Activated T-cell treated with anti-CD3 and anti-CD28 coated beads for 4 hours (primary cell): ENCODE measurements at regions not wholly inside any gene's neighbourhood (a gene's known extent, or its start where the extent isn't known, plus 50 kb on each side); places are given as distances from the start of the nearest gene placed in this dataset.

Experiments used
- DNase-seq: peaks from one replicate; pipeline ENCODE4 v3.0.0-alpha.2; 2020

DNA sequence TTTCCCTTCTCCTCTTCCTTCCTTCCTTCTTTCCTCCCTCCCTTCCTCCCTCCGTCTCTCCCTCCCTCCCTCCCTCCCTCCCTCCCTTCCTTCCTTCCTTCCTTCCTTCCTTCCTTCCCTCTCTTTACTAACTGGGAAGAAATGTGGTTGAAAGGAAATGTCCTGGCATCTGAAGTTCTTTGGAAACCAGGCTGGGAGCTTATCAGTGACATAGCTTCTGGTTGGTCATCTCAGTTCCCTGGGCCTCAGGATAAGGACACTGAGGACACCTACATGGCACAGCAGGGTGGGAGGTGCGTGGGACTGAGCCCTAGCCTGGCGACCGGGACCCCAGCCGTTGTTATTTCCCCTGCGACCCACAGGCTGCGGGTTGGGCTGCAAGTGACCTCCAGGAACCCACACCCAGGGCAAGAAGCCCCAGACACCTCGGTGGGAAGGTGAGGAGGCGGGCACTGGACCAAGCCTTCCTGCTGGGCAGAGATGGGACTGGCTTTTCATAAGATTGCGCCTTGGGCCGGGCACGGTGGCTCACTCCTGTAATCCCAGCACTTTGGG is 1486.5 kb downstream of the TBC1D22A start:
- no peak for DNase-seq

DNA sequence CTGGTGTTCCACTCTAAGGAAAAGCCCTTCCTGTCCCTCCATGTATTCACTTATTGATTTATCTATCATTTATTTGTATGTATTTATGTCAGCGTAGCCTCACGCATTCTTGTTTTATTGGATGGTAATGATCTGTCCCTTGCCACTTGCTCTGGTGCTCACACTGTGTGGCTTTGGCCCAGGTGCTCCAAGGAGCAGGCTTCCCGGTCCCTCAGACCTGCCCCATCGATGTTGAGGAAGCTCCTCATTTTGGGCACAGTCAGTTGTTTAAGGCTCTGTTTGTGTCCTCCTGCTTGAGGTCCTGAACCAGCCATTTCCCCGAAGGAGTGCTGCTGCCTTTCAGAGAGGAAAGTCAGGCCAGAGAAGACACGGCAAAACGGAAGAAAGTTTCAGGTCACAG is 1485.4 kb downstream of the TBC1D22A start:
- DNase-seq: no peak

DNA sequence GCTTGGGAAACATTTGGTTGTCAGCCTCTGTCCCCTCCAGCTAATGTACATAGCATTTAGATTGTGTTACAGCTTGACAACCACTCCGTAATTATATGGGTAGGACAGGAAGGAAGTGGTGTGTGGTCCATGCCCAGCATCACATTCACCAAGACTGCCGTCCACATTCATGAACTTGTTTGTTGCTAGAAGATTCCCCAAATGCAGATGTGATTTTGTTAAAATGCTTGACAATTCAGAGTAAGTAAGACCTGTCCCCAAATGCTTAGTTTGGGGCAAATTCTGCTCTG is 1482.7 kb downstream of the TBC1D22A start:
- no peak for DNase-seq

DNA sequence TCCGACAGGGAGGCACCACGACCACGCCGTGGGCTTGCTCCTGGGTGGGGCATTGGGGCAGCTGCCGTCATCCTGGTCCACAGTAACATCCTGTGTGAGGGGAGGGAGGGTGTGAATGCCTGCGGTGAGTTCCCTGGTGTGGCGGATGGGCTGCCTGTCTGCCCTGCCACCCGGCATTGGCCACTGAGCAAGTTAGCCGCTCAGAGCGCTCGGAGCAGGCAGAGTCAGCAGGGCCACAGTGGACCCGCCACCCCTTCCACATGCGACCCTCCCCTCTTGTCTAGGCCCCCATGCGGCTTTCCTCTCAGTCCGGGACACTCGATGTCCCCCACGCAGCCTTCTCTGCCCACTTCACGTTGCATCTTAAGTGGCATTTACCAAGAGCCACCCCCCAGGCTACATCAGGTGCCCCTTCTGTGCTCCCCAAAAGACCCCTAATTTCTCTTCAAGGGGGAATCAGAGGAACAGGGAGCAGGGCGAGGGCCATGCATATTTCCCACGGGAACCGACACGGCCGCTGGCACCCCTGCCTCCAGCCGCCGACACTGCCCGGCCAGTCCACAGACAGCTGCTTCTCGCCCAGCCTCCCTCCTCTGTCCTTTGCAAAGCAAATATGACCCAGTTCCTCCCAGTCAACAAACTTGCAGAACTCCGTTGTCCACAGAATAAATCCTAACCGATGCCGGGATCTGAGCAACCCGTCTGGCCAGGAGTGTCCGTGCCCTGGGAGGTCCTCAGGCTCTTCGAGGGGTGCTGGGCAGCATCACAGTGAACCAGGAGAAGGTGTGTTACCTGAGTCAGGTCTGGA is 1482.1 kb downstream of the TBC1D22A start:
- no peak for DNase-seq

DNA sequence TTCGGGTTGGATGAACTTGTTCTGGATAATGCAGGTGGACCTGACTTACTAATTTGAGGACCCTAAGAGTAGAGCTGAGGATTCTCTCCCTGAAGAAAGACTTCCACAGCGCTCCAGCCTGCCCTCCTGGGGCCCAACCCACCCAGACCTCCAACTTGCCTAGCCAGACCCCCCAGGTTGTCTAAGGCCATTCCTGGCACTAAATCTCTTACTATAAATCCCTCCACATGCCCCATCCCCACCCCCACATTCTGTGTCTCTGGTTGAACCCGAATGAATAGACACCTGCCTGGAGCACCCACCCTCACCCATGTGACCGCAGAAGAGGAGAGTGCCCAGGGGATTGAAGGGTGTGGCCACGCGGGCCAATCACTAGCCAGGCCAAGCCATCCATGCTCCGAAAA is 1480.0 kb downstream of the TBC1D22A start:
- DNase-seq: no peak

DNA sequence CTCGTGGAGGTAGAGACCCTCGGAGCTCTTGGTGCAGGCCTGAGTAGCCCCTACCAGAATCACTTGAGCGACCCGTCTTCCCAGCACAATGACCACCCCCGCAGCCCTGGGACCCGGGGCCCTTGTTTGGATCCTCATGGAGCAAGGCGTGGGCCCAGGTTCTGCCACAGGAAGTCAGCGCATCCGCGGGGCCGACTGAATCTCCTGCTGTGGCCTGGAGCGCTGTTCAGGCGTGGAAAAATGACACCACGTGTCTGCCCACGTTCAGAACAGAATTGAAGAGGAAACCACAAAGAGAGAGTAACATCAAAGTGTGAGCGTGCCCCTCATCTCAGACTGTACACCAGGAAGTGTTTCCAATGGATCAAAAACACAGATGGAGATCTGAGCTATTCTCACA is 1479.2 kb downstream of the TBC1D22A start:
- DNase-seq: no peak

DNA sequence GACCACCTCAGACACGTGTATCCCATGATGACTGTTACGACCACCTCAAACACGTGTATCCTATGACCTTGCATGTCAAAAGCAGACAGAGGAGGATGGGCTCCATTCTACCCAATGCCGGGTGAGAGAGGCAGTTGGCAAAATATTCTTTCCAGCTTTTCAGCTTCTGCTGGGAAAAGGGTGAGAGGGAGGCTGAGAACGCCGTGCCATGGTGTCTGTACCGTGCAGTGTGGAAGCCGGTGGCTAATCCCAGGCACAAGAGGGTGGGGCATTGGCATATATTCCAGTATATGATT is 1478.4 kb downstream of the TBC1D22A start:
- no peak for DNase-seq

DNA sequence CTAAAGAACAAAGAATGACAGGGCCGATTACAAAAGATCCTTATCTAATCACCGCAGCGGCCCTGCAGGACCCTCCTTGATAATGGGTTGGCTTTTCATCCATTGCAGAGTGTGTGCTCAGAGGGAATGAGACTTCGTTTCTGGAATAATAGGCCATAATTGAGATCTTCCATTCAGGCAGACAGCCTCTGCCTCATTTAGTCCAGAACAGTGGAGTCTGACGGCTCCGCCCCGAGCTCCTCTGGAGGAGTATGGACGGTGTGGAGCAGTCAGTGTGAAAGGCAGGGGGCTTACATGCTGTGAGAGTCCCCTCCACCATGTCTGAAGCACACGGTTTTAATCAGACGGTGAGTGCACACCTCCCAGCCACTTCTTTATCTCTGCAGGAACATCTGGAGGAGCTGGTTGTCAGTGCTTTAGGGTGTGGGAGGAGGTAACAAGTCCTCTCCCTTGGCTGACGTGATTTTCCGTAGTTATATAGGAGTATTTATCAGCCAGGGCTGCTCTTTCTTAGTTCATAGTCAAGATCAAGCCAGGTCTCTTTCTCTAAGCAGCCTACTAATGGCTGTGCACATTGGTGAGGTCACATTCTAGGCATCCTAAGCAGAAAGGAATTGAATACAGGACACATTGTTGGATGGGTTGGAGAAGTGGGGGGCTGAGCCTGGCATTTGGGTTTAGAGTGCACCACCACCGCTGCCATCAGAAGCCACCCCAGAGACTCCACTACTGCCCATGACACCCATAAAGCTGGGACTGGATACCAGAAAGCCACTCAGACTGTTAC is 1477.9 kb downstream of the TBC1D22A start:
- no peak for DNase-seq

DNA sequence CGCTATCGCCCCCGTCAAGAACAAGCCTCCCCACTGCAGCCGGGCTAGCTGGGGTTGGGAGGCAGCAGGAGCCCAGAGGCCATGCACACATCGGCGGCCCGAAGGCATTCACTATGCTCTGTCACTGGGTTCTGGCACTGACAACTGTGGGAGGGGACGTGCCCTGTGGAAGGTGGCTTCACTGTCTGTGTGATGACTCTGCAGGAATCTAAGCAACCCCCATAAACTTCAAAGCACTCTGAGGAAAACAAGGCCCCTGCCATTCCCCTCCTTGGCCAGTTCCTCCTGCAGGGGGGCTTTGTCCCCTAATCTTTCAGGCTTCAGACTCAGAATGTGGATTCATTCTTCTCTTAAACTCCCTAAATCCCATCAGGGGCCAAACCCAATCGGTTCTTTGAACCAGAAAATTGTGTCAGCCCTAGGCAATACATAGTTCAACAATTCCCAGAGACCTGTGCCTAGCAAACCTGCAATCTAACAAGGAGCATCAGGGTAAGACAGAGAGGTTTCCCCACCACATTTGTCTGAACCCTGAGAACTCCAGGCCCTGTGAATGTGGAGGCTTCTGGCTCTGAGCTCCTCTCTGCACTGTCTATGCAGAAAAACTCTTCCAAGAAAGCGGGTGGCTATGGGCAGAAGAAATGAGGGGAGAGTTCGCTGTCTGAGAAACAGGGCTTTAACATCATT is 1477.2 kb downstream of the TBC1D22A start:
- DNase-seq: no peak

DNA sequence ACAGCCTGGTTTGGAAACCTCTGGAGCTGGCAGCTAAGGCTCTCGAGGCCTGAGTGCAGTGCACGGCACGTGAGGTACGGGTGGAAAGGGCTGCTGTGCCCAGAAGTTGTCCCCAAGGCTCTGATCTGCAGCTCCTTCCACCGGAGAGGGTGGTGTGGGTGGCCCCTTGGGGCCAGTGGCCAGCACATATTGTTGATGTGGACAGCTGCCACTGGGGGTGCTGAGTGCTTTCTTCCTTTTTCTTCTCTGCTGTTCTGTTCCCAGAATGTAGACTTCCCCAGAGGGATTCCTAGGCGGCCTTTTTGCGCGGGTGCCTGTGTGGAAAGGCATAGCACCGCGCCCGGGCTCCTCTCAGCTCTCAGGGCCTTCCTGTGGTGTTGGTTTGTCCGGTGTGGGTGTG is 1476.5 kb downstream of the TBC1D22A start:
- DNase-seq: no peak

DNA sequence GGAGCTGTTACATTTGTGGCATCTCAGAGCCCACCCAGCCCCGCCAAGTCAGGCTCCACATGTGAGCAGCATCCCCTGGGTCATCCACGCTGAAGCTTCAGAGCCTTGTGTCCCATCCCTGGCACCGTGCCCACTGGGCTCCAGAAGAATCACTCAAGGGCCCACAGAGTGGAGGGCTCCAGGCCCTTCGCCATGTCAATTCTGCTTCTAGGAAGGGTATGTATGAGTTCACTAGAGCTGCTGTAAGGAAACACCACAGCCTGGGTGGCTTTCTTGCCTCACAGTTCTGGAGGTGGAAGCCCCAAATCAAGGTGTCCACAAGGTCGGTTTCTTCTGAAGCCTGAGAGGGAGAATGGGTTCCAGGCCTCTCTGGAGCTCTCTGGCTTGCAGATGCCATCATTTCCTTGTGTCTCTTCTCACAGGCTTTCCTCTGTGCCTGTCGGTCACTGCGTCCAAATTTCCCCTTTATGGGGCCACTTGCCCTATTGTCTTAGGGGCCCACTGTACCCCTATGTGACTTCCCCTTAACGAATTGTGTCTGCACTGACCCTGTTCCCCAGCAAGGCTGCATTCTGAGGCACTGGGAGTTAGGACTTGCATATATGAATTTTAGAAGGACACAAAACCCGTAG is 1476.0 kb downstream of the TBC1D22A start:
- no peak for DNase-seq

DNA sequence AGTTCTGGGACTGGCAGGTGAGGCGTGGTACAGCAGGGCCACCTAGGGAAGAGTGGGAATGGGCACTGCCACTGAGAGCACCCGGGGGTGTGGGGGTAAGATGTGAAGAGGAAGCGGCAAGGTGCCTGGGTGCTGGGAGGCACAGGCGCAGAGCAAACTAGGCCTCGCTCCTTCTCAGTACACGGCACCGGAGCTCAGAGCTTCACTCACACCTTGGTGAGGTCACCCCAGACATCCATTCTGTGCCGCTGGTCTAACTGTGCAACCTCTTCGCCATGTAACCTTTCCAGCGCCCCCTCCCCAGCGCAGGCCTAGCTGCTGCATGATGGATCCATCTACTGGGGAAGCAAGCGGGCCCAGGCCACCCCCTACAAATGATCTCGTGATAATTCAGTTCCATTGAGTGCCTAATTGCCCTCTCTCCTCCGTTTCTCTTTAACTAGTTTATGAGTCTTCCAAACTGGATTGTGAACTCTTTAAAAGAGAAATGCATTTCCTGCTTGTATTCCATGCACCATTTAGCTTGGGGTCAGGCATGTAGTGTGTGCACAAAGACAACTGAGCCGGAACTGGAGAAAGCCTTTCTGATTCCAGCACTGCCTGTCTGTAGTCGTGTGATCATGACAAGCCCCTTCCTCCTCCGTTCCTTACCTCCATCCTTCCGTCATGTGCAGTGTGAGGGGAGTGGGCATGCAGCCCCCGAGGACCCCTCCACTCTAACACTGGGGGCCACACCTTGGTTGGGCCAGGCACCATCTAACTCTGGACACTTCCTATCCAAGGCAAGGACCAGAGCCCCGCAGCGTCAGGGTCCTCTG is 1475.2 kb downstream of the TBC1D22A start:
- no peak for DNase-seq

DNA sequence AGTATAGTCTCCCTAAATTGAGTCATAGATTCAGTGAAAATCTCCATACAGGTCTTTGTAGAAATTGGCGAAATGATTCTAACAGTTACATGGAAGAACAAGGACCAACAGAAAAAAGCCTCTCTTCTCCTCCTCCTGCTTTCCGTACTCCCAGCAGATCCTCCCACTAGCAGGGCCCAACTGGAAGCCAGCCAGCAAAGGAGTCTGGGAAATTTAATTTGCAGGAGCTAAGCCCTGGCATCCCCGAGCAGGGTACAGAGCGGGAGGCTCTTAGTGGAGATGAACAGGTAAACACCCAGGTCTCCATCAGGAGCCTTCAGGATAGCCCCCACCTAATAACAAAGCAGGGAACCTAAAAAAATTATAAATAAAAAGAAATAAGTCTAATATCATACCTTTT is 1473.8 kb downstream of the TBC1D22A start:
- no peak for DNase-seq

DNA sequence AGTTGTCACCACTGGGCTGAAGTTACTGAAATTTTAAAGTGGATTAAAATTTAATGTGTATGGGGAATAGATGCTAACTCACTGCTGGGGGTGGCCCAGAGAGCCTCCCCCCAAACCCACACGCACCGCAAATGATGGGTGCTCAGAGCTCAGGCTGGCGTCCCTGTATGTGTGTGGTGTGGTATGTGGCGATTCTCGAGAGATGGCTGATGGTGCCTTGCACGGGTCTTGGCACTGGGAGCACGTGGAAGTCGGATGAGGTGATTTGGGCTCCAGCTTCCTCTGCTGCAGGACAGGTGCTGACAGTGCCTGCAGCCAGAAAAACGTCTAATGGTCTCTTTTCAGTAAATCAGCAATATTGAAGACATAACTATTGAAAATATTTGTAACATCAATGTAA is 1473.3 kb downstream of the TBC1D22A start:
- DNase-seq: no peak

DNA sequence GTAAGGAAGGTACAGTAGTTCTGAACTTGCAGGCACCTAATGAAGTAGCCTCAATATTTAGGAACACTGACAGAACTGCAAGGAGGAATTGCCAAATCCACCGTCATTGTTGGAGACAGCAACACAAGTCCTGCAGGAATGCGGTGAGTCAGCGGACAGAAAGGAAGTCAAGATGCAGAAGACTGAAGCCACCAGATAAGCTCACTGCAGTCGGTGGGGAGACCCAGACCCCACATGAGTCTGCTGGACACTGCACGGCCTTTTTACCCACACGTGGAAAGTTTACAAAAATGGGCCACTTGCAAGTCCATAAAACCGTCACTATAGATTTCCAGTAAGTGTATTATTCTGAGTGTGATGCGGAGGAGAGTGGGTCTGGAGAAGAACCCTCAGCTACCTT is 1471.6 kb downstream of the TBC1D22A start:
- no peak for DNase-seq

DNA sequence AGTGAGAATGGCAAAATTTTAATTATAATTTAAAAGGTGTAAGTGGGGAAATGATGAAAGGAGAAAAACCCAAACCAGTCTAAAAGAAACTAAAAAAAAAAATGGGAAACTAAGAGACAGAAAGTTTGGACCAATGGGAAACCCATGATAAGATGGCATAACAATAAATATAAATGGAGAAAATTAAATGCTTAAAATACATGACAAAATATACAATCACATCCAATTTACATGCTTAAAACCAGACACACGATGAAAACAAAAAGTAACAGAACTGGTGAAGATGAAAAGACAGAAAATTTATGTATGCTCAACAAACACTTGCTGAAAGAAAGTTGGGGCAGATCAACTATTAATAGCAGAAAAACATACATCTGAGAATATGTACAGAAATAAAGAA is 1471.1 kb downstream of the TBC1D22A start:
- no peak for DNase-seq

DNA sequence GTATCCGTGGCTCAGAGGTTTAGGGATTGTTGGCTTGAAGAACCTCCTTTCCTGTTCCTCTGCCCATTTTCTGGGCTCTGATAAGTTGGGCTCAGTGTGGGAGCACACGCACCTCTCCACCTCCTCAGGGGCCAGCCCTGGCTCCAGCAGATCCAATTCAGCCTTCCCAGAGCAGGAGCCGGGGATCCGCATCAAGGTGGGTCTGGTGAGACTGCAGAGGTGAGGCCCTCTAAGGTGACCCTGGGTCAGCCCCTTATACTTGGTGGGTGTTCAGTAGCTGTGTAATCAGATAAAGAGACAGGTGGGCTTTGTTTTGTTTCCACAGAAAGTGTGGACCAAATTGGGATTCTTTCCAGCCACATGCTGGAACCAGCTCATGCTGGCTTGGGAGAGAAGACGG is 1466.0 kb downstream of the TBC1D22A start:
- no peak for DNase-seq

DNA sequence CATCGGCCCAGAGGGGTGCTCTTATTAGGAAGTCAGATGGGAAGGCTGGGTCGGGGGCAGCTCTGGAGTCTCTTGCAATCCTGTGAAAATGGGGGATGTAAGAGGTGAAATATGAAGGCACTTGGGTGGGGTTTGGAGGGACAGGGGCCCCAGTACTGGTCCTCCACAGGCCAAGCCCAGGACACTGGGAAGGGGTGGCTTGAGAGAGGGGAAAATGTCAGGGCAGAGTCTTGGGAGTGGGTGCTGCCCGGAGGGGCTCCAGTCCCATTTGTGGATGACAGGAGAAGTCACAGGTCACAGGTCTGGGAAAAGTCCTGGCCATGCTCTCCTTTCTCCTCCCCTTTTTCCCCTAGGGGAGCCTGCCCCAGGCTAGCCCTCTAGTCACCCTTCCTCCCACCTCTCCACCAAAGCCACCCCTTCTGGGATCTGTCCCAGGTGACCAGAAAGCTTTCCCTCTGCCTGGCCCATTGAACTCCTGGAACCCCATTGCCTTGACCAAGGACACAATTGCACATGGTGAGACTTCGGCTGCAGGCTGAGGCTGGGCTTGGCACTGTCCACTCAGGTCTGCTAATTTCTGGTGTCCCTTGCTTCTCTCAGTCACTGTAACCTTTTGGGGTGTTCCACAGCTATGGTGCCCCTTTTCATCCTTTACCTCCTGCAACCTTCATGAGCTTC is 1465.0 kb downstream of the TBC1D22A start:
- no peak for DNase-seq

DNA sequence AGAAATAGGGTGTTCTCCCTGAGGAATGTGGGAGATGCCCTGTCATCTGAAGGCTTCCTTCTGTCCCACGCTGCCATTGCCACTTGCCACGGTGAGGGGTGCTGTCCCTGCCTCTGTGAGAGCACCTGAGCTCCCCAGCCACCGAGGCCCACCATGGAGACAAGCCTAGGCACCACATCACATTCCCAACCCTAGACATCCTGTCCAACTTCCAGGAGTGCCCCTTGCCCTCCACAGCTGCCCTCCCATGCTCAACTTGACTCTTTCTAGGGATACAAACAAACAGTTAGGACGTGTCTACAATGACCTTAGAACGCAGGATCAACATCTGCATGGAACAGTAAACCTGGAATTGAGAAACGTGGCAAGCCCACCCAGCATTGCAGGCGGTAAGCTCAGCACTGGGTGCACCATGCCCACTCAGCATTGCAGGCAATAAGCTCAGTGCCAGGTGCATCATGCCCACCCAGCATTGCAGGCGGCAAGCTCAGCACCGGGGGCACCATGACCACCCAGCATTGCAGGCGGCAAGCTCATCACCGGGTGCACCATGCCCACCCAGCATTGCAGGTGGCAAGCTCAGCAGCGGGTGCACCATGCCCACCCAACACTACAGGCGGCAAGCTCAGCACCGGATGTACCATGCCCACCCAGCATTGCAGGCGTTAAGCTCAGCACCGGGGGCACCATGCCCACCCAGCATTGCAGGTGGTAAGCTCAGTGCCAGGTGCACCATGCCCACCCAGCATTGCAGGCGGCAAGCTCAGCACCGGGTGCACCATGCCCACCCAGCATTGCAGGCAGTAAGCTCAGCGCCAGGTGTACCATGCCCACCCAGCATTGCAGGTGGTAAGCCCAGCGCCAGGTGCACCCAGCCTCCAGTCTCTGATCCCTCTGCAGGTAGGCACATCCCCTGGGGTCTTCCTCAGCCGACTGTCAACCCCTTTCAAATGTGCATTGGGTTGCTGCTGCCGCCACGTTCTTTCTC is 1463.9 kb downstream of the TBC1D22A start:
- no peak for DNase-seq

DNA sequence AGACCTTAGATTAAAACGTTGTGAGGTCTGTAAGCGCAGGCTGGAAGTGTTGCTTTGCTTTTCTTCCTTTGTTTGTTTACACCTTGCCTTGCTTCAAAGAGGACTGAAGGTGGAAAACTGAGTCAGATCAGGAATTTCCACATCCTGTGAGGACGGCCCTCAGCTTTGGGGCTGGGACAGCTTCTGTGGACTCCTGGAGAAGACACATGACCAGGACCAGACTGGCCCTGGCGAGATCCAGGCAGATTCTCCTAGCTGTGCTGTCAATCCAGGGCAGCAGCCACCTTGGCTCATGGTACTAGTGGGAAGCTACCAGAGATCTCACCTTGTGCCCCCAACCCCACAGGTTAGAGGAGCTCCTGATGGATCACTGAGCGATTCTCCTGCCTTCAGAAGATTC is 1461.9 kb downstream of the TBC1D22A start:
- DNase-seq: no peak
